OCI-LY3 (cell line): ENCODE measurements at regions not wholly inside any gene's neighbourhood (a gene's known extent, or its start where the extent isn't known, plus 50 kb on each side); places are given as distances from the start of the nearest gene placed in this dataset.
A peak's percentile ranks its signal among the peaks of the same experiment; 100 is the strongest.

Source experiments
- H2AFZ ChIP-seq: fragments of 200-600, 300-600 bp; shearing (Covaris generic); 2 replicates; pipeline ENCODE4 v1.6.0; 2014; ENCODE audit warnings: antibody characterized with exemption, low read depth, low read length
- H3K27ac ChIP-seq: fragments of 200-600, 300-600 bp; sonication (generic); 2 replicates; pipeline ENCODE4 v1.5.1; 2014; ENCODE audit warnings: mild to moderate bottlenecking, low read length, moderate library complexity, mixed read lengths
- H3K27me3 ChIP-seq: fragments of 200-600, 300-600 bp; sonication (generic); 2 replicates; pipeline ENCODE4 v1.6.1; 2014; ENCODE audit warnings: low read depth, low read length, mixed read lengths
- H3K36me3 ChIP-seq: fragments of 200-600, 300-600 bp; sonication (generic); replicated peaks from 2 replicates; pipeline ENCODE3; 2014; ENCODE audit warnings: low read depth, low read length, mixed read lengths
- H3K4me1 ChIP-seq: fragments of 300-600, 200-600 bp; sonication (generic); 2 replicates; pipeline ENCODE4 v1.6.1; 2014; ENCODE audit warnings: low read length, mixed read lengths
- H3K4me2 ChIP-seq: fragments of 200-600, 300-600 bp; sonication (generic); 2 replicates; pipeline ENCODE4 v1.6.1; 2014; ENCODE audit warnings: low read length, mixed read lengths
- H3K4me3 ChIP-seq: fragments of 300-600, 200-600 bp; sonication (generic); 2 replicates; pipeline ENCODE4 v1.5.1; 2014; ENCODE audit warnings: antibody characterized with exemption, mild to moderate bottlenecking, low read length, moderate library complexity
- H3K79me2 ChIP-seq: fragments of 300-600, 200-600 bp; shearing (Covaris generic); 2 replicates; pipeline ENCODE4 v1.6.1; 2014; ENCODE audit warnings: mild to moderate bottlenecking, low read length, mixed read lengths
- H3K9ac ChIP-seq: fragments of 300-600, 200-600 bp; shearing (Covaris generic); 2 replicates; pipeline ENCODE4 v1.6.0; 2014; ENCODE audit warnings: mild to moderate bottlenecking, low read length, moderate library complexity
- H3K9me3 ChIP-seq: fragments of 200-600, 300-600 bp; shearing (Covaris generic); 2 replicates; pipeline ENCODE4 v1.6.1; 2014; ENCODE audit warnings: low read length, mixed read lengths; ENCODE audit not compliant: insufficient read depth
- H4K20me1 ChIP-seq: fragments of 200-600, 300-600 bp; sonication (generic); 2 replicates; pipeline ENCODE4 v1.6.1; 2016; ENCODE audit warnings: low read length, mixed read lengths; ENCODE audit not compliant: insufficient read depth
- EZH2phosphoT487 ChIP-seq: fragments of 200-600 bp; shearing (Covaris generic); IDR thresholded peaks from 2 replicates; pipeline ENCODE4 v1.6.1; 2018; ENCODE audit warnings: antibody characterized with exemption, mixed run types, low read depth
- TF ChIP-seq, protein P1 (sequence below): fragments of 200-600, 300-600 bp; sonication (generic); IDR thresholded peaks from 2 replicates; pipeline ENCODE4 v1.5.1; 2014; ENCODE audit warnings: antibody characterized with exemption, low read length, low read depth

DNA sequence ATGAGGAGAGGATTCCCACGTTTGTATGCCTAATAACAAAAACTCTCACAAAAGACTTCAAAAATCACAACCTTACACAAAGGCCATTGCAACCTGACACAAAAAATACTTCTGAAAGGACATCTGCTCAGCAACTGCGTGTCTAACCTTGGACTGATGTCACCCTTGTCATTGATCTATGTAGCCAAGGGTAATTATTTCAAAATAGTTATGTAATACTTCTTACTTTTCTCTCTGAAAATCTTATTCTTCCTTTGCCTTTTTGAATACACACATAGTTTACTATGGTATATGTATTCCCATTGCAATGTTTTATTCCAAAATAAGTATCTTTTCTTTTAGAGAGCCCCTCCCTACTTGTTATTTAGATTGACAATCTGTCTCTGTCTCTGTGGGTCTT, 355.3 kb downstream of the MSX2 start:
- H3K79me2 ChIP-seq = no peaks in the 10 kb centered on the region
- no peaks in the 10 kb centered on the region for H3K4me1 ChIP-seq
- no peak overlapping the region for H3K9ac ChIP-seq
- no peaks in the 10 kb centered on the region for H4K20me1 ChIP-seq
- no peak overlapping the region for H3K4me2 ChIP-seq
- no peaks in the 10 kb centered on the region for H3K9me3 ChIP-seq
- no peaks in the 10 kb centered on the region for H3K36me3 ChIP-seq
- no peak overlapping the region for H3K27ac ChIP-seq
- H2AFZ ChIP-seq = no peak overlapping the region
- TF ChIP-seq, protein P1, sequence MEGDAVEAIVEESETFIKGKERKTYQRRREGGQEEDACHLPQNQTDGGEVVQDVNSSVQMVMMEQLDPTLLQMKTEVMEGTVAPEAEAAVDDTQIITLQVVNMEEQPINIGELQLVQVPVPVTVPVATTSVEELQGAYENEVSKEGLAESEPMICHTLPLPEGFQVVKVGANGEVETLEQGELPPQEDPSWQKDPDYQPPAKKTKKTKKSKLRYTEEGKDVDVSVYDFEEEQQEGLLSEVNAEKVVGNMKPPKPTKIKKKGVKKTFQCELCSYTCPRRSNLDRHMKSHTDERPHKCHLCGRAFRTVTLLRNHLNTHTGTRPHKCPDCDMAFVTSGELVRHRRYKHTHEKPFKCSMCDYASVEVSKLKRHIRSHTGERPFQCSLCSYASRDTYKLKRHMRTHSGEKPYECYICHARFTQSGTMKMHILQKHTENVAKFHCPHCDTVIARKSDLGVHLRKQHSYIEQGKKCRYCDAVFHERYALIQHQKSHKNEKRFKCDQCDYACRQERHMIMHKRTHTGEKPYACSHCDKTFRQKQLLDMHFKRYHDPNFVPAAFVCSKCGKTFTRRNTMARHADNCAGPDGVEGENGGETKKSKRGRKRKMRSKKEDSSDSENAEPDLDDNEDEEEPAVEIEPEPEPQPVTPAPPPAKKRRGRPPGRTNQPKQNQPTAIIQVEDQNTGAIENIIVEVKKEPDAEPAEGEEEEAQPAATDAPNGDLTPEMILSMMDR = no peak
- no peaks in the 10 kb centered on the region for H3K27me3 ChIP-seq
- H3K4me3 ChIP-seq = no peak overlapping the region

DNA sequence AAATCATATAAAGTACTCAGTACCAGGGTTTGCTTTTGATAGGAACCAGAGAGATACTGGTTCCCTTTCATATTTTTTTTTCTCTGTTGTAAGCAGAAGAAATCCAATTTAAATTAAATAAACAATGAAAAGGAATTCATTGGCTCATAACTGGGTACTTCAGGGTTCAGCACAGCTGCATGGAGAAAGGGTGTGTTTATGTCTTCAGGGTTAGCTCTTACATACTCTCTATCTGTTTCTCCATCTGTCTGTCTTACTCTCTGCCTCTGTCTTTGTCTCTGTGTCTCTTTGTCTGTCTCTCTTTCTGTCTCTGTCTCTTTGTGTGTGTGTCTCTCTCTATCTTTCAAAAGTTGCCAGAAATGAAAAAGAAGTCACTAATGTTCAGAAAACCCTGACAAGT, 345.9 kb downstream of the MSX2 start:
- no peaks in the 10 kb centered on the region for H3K4me1 ChIP-seq
- no peaks in the 10 kb centered on the region for H4K20me1 ChIP-seq
- no peaks in the 10 kb centered on the region for H3K9me3 ChIP-seq
- no peak for TF ChIP-seq EZH2phosphoT487
- TF ChIP-seq, protein P1 = no peak
- no peaks in the 10 kb centered on the region for H3K79me2 ChIP-seq
- H2AFZ ChIP-seq = no peak overlapping the region
- H3K9ac ChIP-seq = no peak overlapping the region
- H3K27me3 ChIP-seq = no peaks in the 10 kb centered on the region
- H3K27ac ChIP-seq = no peak overlapping the region
- no peak overlapping the region for H3K4me3 ChIP-seq
- H3K4me2 ChIP-seq = no peak overlapping the region
- H3K36me3 ChIP-seq = no peaks in the 10 kb centered on the region

DNA sequence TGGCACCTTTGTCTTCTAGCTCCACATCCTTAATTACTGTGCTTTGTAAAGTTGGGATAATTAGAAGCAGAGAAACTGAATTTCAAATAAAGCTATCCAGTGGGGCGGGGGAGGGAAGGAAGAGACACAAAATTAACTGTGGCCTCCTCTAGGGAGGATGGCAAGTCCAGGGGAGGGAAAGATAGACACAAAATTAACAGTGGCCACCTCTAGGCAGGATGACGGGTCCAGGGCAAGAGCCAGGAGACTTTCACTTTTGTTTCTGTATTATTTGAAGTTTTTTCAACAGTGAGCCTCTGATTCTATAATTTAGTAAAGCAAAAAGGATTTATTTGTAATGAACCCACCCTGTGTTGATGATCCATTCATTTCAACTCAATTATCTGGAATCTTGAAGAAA, 335.9 kb downstream of the MSX2 start:
- no peaks in the 10 kb centered on the region for H3K4me1 ChIP-seq
- TF ChIP-seq, protein P1 = no peak
- TF ChIP-seq EZH2phosphoT487 = no peak
- H3K4me2 ChIP-seq = peak overlapping the region; percentile 5; the same call in 1 of the 2 replicates
- H2AFZ ChIP-seq = no peak overlapping the region
- H3K9ac ChIP-seq = no peak overlapping the region
- no peaks in the 10 kb centered on the region for H4K20me1 ChIP-seq
- H3K27me3 ChIP-seq = no peaks in the 10 kb centered on the region
- H3K4me3 ChIP-seq = no peak overlapping the region
- H3K27ac ChIP-seq = no peak overlapping the region
- no peaks in the 10 kb centered on the region for H3K79me2 ChIP-seq
- no peaks in the 10 kb centered on the region for H3K36me3 ChIP-seq
- no peaks in the 10 kb centered on the region for H3K9me3 ChIP-seq

DNA sequence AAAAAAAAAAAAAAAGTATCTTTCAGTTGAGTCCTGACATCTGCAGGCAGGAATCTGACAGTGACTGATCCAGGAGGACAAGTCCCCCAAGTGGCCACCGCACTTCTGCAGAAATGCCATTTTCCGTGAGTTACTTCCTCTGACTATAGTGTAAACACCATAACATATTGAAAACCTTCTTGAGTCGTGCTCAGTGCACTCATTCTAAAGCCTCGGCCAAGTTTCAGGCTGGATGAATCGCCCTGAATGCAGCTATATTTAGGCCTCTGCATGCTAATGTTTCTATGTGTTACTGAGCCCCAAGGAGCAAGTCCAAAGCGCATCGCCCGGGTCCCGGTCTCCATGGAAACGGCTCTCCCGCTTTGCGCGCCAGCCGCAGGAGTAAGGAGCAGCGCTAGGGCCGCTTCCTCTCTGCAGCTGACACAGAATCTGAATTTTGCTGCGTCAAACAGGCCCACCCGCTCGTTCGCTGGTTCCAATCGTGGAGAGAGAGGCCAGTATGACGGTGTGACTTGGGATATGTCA, 335.4 kb downstream of the MSX2 start:
- Histone ChIP-seq H4K20me1 (no peaks in the 10 kb centered on the region), H3K79me2 (no peaks in the 10 kb centered on the region), H3K9ac (no peak overlapping the region), H3K4me1 (no peaks in the 10 kb centered on the region), H3K4me2 (no peak overlapping the region; the same call in 1 of the 2 replicates), H2AFZ (no peak overlapping the region), H3K36me3 (no peaks in the 10 kb centered on the region), H3K4me3 (no peak overlapping the region), H3K27ac (no peak overlapping the region), H3K9me3 (no peaks in the 10 kb centered on the region), H3K27me3 (no peaks in the 10 kb centered on the region)
- TF ChIP-seq, protein P1 = no peak
- TF ChIP-seq EZH2phosphoT487 = no peak
